H1 (cell line): ENCODE measurements at regions not wholly inside any gene's neighbourhood (a gene's known extent, or its start where the extent isn't known, plus 50 kb on each side); places are given as distances from the start of the nearest gene placed in this dataset.

Source experiments
- BACH1 ChIP-seq: IDR thresholded peaks from 2 replicates; pipeline ENCODE4 v1.6.1; 2012; ENCODE audit warnings: low read length, improper control_type of control experiment
- CTBP2 ChIP-seq: IDR thresholded peaks from 2 replicates; pipeline ENCODE4 v1.7.0; 2011; ENCODE audit warnings: borderline replicate concordance, mild to moderate bottlenecking, moderate library complexity, mixed read lengths, low read length; ENCODE audit not compliant: insufficient read depth, insufficient read length
- HDAC2 ChIP-seq, 2 experiments: fragments of 300-600 bp in 1 of 2; sonication (generic) in 1 of 2; IDR thresholded peaks; 2 replicates each; pipeline ENCODE4 v1.6.1; 2011 to 2012; ENCODE audit warnings: low read depth in 2 of 2, low read length in 2 of 2, mild to moderate bottlenecking in 2 of 2, moderate library complexity in 2 of 2, borderline replicate concordance in 1 of 2, inconsistent platforms in 1 of 2
- TF ChIP-seq, protein P1 (sequence below): fragments of 300-600 bp; sonication (generic); IDR thresholded peaks from 2 replicates; pipeline ENCODE4 v1.7.1; 2012; ENCODE audit warnings: low read length, moderate library complexity, mild to moderate bottlenecking, inconsistent platforms; ENCODE audit not compliant: insufficient replicate concordance
- TF ChIP-seq, protein P2 (sequence below): IDR thresholded peaks from 2 replicates; pipeline ENCODE4 v1.6.1; 2012; ENCODE audit warnings: inconsistent platforms

DNA sequence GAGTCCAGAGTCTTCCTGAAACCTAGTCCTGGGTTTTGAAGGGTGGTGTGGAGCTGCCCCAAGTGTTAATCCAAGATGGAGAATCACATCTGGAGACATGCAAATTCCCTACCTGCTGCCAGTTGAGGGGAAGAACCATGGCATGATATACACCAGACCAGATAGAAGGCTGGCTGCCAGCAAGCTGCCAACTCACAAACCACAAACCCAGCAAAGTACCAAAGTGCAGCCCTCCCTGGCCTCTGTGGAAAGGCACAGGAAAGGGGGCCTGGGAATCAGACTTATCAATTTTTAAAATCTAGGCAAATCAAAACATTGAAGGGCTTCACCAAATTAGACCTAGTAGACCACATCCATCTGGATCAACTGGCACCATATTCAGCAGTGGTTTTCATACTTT lies 157.0 kb downstream of the TMEM26 start (continued):
- TF ChIP-seq, protein P1, sequence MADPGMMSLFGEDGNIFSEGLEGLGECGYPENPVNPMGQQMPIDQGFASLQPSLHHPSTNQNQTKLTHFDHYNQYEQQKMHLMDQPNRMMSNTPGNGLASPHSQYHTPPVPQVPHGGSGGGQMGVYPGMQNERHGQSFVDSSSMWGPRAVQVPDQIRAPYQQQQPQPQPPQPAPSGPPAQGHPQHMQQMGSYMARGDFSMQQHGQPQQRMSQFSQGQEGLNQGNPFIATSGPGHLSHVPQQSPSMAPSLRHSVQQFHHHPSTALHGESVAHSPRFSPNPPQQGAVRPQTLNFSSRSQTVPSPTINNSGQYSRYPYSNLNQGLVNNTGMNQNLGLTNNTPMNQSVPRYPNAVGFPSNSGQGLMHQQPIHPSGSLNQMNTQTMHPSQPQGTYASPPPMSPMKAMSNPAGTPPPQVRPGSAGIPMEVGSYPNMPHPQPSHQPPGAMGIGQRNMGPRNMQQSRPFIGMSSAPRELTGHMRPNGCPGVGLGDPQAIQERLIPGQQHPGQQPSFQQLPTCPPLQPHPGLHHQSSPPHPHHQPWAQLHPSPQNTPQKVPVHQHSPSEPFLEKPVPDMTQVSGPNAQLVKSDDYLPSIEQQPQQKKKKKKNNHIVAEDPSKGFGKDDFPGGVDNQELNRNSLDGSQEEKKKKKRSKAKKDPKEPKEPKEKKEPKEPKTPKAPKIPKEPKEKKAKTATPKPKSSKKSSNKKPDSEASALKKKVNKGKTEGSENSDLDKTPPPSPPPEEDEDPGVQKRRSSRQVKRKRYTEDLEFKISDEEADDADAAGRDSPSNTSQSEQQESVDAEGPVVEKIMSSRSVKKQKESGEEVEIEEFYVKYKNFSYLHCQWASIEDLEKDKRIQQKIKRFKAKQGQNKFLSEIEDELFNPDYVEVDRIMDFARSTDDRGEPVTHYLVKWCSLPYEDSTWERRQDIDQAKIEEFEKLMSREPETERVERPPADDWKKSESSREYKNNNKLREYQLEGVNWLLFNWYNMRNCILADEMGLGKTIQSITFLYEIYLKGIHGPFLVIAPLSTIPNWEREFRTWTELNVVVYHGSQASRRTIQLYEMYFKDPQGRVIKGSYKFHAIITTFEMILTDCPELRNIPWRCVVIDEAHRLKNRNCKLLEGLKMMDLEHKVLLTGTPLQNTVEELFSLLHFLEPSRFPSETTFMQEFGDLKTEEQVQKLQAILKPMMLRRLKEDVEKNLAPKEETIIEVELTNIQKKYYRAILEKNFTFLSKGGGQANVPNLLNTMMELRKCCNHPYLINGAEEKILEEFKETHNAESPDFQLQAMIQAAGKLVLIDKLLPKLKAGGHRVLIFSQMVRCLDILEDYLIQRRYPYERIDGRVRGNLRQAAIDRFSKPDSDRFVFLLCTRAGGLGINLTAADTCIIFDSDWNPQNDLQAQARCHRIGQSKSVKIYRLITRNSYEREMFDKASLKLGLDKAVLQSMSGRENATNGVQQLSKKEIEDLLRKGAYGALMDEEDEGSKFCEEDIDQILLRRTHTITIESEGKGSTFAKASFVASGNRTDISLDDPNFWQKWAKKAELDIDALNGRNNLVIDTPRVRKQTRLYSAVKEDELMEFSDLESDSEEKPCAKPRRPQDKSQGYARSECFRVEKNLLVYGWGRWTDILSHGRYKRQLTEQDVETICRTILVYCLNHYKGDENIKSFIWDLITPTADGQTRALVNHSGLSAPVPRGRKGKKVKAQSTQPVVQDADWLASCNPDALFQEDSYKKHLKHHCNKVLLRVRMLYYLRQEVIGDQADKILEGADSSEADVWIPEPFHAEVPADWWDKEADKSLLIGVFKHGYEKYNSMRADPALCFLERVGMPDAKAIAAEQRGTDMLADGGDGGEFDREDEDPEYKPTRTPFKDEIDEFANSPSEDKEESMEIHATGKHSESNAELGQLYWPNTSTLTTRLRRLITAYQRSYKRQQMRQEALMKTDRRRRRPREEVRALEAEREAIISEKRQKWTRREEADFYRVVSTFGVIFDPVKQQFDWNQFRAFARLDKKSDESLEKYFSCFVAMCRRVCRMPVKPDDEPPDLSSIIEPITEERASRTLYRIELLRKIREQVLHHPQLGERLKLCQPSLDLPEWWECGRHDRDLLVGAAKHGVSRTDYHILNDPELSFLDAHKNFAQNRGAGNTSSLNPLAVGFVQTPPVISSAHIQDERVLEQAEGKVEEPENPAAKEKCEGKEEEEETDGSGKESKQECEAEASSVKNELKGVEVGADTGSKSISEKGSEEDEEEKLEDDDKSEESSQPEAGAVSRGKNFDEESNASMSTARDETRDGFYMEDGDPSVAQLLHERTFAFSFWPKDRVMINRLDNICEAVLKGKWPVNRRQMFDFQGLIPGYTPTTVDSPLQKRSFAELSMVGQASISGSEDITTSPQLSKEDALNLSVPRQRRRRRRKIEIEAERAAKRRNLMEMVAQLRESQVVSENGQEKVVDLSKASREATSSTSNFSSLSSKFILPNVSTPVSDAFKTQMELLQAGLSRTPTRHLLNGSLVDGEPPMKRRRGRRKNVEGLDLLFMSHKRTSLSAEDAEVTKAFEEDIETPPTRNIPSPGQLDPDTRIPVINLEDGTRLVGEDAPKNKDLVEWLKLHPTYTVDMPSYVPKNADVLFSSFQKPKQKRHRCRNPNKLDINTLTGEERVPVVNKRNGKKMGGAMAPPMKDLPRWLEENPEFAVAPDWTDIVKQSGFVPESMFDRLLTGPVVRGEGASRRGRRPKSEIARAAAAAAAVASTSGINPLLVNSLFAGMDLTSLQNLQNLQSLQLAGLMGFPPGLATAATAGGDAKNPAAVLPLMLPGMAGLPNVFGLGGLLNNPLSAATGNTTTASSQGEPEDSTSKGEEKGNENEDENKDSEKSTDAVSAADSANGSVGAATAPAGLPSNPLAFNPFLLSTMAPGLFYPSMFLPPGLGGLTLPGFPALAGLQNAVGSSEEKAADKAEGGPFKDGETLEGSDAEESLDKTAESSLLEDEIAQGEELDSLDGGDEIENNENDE = no peak
- TF ChIP-seq BACH1 = no peak
- TF ChIP-seq, protein P2, sequence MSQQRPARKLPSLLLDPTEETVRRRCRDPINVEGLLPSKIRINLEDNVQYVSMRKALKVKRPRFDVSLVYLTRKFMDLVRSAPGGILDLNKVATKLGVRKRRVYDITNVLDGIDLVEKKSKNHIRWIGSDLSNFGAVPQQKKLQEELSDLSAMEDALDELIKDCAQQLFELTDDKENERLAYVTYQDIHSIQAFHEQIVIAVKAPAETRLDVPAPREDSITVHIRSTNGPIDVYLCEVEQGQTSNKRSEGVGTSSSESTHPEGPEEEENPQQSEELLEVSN = no peak
- no peak for TF ChIP-seq HDAC2 (IDR thresholded peaks at IDR 0.05; ENCODE audit: borderline replicate concordance in 1 of 2, low read depth in 2 of 2, low read length in 2 of 2)
- TF ChIP-seq CTBP2 = no peak
